ENCODE measurements at regions not wholly inside any gene's neighbourhood (a gene's known extent, or its start where the extent isn't known, plus 50 kb on each side); places are given as distances from the start of the nearest gene placed in this dataset.

GRCh38 chr11:41675205-41675604 is 215.8 kb upstream of the LRRC4C start:
- no peak for TF ChIP-seq CTCF (IDR thresholded peaks at IDR 0.05; ENCODE audit: low read depth, low read length, poor library complexity, severe bottlenecking)
- no peak for TF ChIP-seq EZH2phosphoT487 (IDR thresholded peaks at IDR 0.05; ENCODE audit: borderline replicate concordance, low read length)

All from DOHH2 (cell line).